ENCODE measurements at regions not wholly inside any gene's neighbourhood (a gene's known extent, or its start where the extent isn't known, plus 50 kb on each side); places are given as distances from the start of the nearest gene placed in this dataset.
A peak's percentile ranks its signal among the peaks of the same experiment; 100 is the strongest.

GRCh38 chr17:79400989-79401703 is 209.7 kb downstream of the RBFOX3 start:
- TF ChIP-seq CTCF (conservative IDR thresholded peaks at IDR 0.05), result peak; percentile 98
- no peak for TF ChIP-seq ZFX (IDR thresholded peaks at IDR 0.05)
- H3K27ac ChIP-seq, result no peak overlapping the region

GRCh38 chr17:79399610-79400144 is 211.2 kb downstream of the RBFOX3 start:
- H3K27ac ChIP-seq, result no peak overlapping the region
- TF ChIP-seq ZFX (IDR thresholded peaks at IDR 0.05), result no peak

- TF ChIP-seq CTCF (conservative IDR thresholded peaks at IDR 0.05), result no peak
- TF ChIP-seq ZFX (IDR thresholded peaks at IDR 0.05), result no peak
- no peak overlapping the region for H3K27ac ChIP-seq
These were observed 212.4 kb downstream of the RBFOX3 start for GRCh38 chr17:79398441-79398840.

- TF ChIP-seq ZFX (IDR thresholded peaks at IDR 0.05), result no peak
- TF ChIP-seq CTCF (conservative IDR thresholded peaks at IDR 0.05), result no peak
- no peak overlapping the region for H3K27ac ChIP-seq
These were observed 214.2 kb downstream of the RBFOX3 start for GRCh38 chr17:79396696-79397095.

- no peak for TF ChIP-seq ZFX (IDR thresholded peaks at IDR 0.05)
- no peak for TF ChIP-seq CTCF (conservative IDR thresholded peaks at IDR 0.05)
- H3K27ac ChIP-seq, result no peak overlapping the region
These were observed 215.3 kb downstream of the RBFOX3 start for GRCh38 chr17:79395545-79395944.

- TF ChIP-seq ZFX (IDR thresholded peaks at IDR 0.05), result no peak
- TF ChIP-seq CTCF (conservative IDR thresholded peaks at IDR 0.05), result no peak
These were observed 215.8 kb downstream of the RBFOX3 start for GRCh38 chr17:79395066-79395465.

GRCh38 chr17:79393358-79394052 is 217.3 kb downstream of the RBFOX3 start:
- H3K27ac ChIP-seq, result no peak overlapping the region
- TF ChIP-seq CTCF (conservative IDR thresholded peaks at IDR 0.05), result peak; percentile 97
- no peak for TF ChIP-seq ZFX (IDR thresholded peaks at IDR 0.05)

More at GRCh38 chr17:79395066-79395465, 215.8 kb downstream of the RBFOX3 start:
- no peak overlapping the region for H3K27ac ChIP-seq

Data from C4-2B (cell line).